HK-2 (cell line): ENCODE measurements at regions not wholly inside any gene's neighbourhood (a gene's known extent, or its start where the extent isn't known, plus 50 kb on each side); places are given as distances from the start of the nearest gene placed in this dataset.

ENCODE experiments used
- DNase-seq: peaks from one replicate; pipeline ENCODE4 v3.0.0-alpha.2; 2018; ENCODE audit not compliant: unreplicated experiment

- no peak for DNase-seq
Observed at GRCh38 chr3:174776636-174777035, 82.5 kb upstream of the NAALADL2 start.

GRCh38 chr3:174777813-174778212 is 81.3 kb upstream of the NAALADL2 start:
- no peak for DNase-seq

GRCh38 chr3:174783502-174783901 is 75.6 kb upstream of the NAALADL2 start:
- DNase-seq = no peak

- no peak for DNase-seq
Observed at GRCh38 chr3:174784206-174784934, 74.8 kb upstream of the NAALADL2 start.

- no peak for DNase-seq
Observed at GRCh38 chr3:174786825-174787224, 72.3 kb upstream of the NAALADL2 start.

GRCh38 chr3:174791161-174791560 is 68.0 kb upstream of the NAALADL2 start:
- no peak for DNase-seq

GRCh38 chr3:174792864-174793263 is 66.3 kb upstream of the NAALADL2 start:
- DNase-seq = no peak
